Astrocyte (in vitro differentiated cells and primary cell): ENCODE measurements at regions not wholly inside any gene's neighbourhood (a gene's known extent, or its start where the extent isn't known, plus 50 kb on each side); places are given as distances from the start of the nearest gene placed in this dataset.

ENCODE experiments used
- CTCF ChIP-seq: IDR thresholded peaks from 2 replicates; pipeline ENCODE4 v1.5.1; 2011; ENCODE audit warnings: low read depth, mild to moderate bottlenecking, inconsistent platforms, low read length, moderate library complexity; ENCODE audit not compliant: insufficient read depth
- EZH2 ChIP-seq: IDR thresholded peaks from 2 replicates; pipeline ENCODE4 v1.6.1; 2012; ENCODE audit warnings: mild to moderate bottlenecking, low read length, inconsistent platforms; ENCODE audit not compliant: insufficient read depth

GRCh38 chr7:47670729-47671128, 88.8 kb upstream of the TNS3 start:
- TF ChIP-seq CTCF (no peak), EZH2 (no peak)
